HEK293T (cell line): ENCODE measurements at regions not wholly inside any gene's neighbourhood (a gene's known extent, or its start where the extent isn't known, plus 50 kb on each side); places are given as distances from the start of the nearest gene placed in this dataset.

ENCODE experiments used
- CTCF ChIA-PET: fragments of 350-600 bp; formaldehyde crosslinking; extraction: SDS; loops from one replicate; lab custom pipeline; 2021; ENCODE audit warnings: antibody characterized with exemption, inconsistent platforms; lab: Yijun Ruan, JAX
- POLR2A ChIA-PET: fragments of 350-600 bp; formaldehyde crosslinking; extraction: SDS; loops from one replicate; lab custom pipeline; 2020; ENCODE audit warnings: antibody characterized with exemption, inconsistent platforms; lab: Yijun Ruan, JAX
- DNase-seq: peaks from one replicate; pipeline ENCODE4 v3.0.0; 2012; ENCODE audit warnings: mixed read lengths; ENCODE audit errors: extremely low spot score
- ARNT ChIP-seq: fragments of 450-650 bp; IDR thresholded peaks from 2 replicates; pipeline ENCODE4 v1.6.1; 2017; ENCODE audit warnings: mild to moderate bottlenecking
- BHLHE40 ChIP-seq: fragments of 450-650 bp; IDR thresholded peaks from 2 replicates; pipeline ENCODE4 v1.6.1; 2016; ENCODE audit warnings: mild to moderate bottlenecking, moderate library complexity, borderline replicate concordance
- CTBP1 ChIP-seq: fragments of 450-650 bp; IDR thresholded peaks from 2 replicates; pipeline ENCODE4 v1.6.1; 2016; ENCODE audit warnings: borderline replicate concordance
- ELF4 ChIP-seq: fragments of 450-650 bp; IDR thresholded peaks from 2 replicates; pipeline ENCODE4 v1.6.1; 2017; ENCODE audit warnings: antibody characterized with exemption
- FOXA1 ChIP-seq: fragments of 450-650 bp; IDR thresholded peaks from 2 replicates; pipeline ENCODE4 v1.6.1; 2016; ENCODE audit warnings: mild to moderate bottlenecking
- FOXK2 ChIP-seq: fragments of 450-650 bp; IDR thresholded peaks from 2 replicates; pipeline ENCODE4 v1.6.1; 2016; ENCODE audit warnings: mild to moderate bottlenecking
- FOXM1 ChIP-seq: fragments of 450-650 bp; IDR thresholded peaks from 2 replicates; pipeline ENCODE4 v1.6.1; 2017; ENCODE audit warnings: mild to moderate bottlenecking, borderline replicate concordance
- HDGF ChIP-seq: fragments of 450-650 bp; IDR thresholded peaks from 2 replicates; pipeline ENCODE4 v1.6.1; 2017; ENCODE audit warnings: antibody characterized with exemption, borderline replicate concordance
- L3MBTL2 ChIP-seq: fragments of 450-650 bp; conservative IDR thresholded peaks from 2 replicates; pipeline ENCODE4 v1.6.1; 2016; ENCODE audit warnings: mild to moderate bottlenecking
- LEF1 ChIP-seq: fragments of 450-650 bp; IDR thresholded peaks from 2 replicates; pipeline ENCODE4 v1.6.1; 2017; ENCODE audit warnings: mild to moderate bottlenecking, borderline replicate concordance
- NFRKB ChIP-seq: fragments of 450-650 bp; IDR thresholded peaks from 2 replicates; pipeline ENCODE4 v1.6.1; 2016; ENCODE audit warnings: mild to moderate bottlenecking, moderate library complexity
- PKNOX1 ChIP-seq: fragments of 450-650 bp; IDR thresholded peaks from 2 replicates; pipeline ENCODE4 v1.6.1; 2016
- SP1 ChIP-seq: fragments of 450-650 bp; IDR thresholded peaks from 2 replicates; pipeline ENCODE4 v1.6.1; 2017
- SUZ12 ChIP-seq: fragments of 450-650 bp; IDR thresholded peaks from 2 replicates; pipeline ENCODE4 v1.6.1; 2016; ENCODE audit warnings: mild to moderate bottlenecking
- TARDBP ChIP-seq: fragments of 450-650 bp; IDR thresholded peaks from 2 replicates; pipeline ENCODE4 v1.6.1; 2016
- ZNF384 ChIP-seq: fragments of 450-650 bp; IDR thresholded peaks from 2 replicates; pipeline ENCODE4 v1.6.1; 2016

- ChIA-PET POLR2A (no interaction called here), CTCF (no interaction called here)
Measured at GRCh38 chr5:111954516-111955395, 197.8 kb upstream of the NREP start.

GRCh38 chr5:111953351-111954127 lies 196.5 kb upstream of the NREP start:
- CTCF ChIA-PET = no interaction called here
- TF ChIP-seq FOXA1 = no peak
- no peak for TF ChIP-seq BHLHE40
- no peak for TF ChIP-seq TARDBP
- TF ChIP-seq CTBP1 = no peak
- no peak for TF ChIP-seq PKNOX1
- no peak for TF ChIP-seq NFRKB
- no peak for TF ChIP-seq FOXM1
- TF ChIP-seq ARNT = no peak
- no peak for TF ChIP-seq SUZ12
- TF ChIP-seq HDGF = no peak
- no peak for TF ChIP-seq ELF4
- no peak for TF ChIP-seq LEF1
- no peak for TF ChIP-seq L3MBTL2
- TF ChIP-seq SP1 = no peak
- no peak for TF ChIP-seq ZNF384
- TF ChIP-seq FOXK2 = no peak
- no peak for DNase-seq
- POLR2A ChIA-PET = no interaction called here

More at GRCh38 chr5:111954516-111955395, 197.8 kb upstream of the NREP start:
- TF ChIP-seq BHLHE40 = no peak
- no peak for TF ChIP-seq CTBP1
- TF ChIP-seq ELF4 = no peak
- no peak for TF ChIP-seq LEF1
- TF ChIP-seq HDGF = no peak
- DNase-seq = no peak

DNA sequence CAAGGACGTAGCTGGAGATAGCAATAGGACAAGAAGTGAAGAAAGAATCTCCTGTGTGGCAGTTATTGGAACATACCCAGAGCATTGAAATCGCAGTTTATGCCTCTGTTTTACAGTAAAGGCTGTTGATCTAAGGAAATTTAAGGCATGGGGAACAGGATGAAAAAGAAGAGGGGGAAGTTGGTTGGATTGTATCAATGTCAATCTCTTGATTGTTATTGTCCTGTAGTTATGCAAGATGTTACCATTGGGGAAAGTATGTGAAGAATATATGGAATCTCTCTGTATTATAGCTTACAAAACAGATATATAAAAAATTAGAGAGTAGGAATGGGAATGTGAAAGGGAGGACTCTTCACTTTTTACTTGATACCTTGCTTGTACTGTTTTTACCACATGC lies 195.6 kb upstream of the NREP start:
- ChIA-PET POLR2A (no interaction called here), CTCF (no interaction called here)
- DNase-seq = no peak
- TF ChIP-seq NFRKB (no peak), TARDBP (no peak), SP1 (no peak)

DNA sequence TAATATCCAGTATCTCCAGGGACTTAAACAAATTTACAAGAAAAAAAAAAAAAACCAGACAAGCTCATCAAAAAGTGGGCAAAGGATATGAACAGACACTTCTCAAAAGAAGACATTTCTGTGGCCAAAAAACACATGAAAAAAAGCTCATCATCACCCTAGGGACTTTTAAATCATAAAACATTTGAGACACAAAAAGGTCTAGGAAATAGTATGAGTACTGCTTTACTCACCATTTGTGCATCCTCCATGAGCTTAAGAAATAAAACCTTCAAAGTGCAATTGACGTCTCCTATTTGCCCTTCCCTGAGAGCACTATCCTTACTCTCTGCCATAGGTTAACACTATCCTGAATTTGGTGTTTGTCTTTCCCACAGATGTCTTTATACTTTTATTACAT lies 193.7 kb upstream of the NREP start:
- no peak for DNase-seq
- ChIA-PET POLR2A (no interaction called here), CTCF (interaction anchor here (0.6 kb wide), 1 partner anchor 438 kb away, joined by 3 read pairs; no protein-coding TSS in a partner anchor)
- TF ChIP-seq HDGF = no peak
- TF ChIP-seq NFRKB = no peak
- no peak for TF ChIP-seq FOXM1
- no peak for TF ChIP-seq ARNT
- TF ChIP-seq CTBP1 = no peak
- no peak for TF ChIP-seq ZNF384
- TF ChIP-seq L3MBTL2 = no peak
- no peak for TF ChIP-seq LEF1
- no peak for TF ChIP-seq SP1
- no peak for TF ChIP-seq FOXK2
- TF ChIP-seq TARDBP = no peak
- TF ChIP-seq ELF4 = no peak
- TF ChIP-seq SUZ12 = no peak

DNA sequence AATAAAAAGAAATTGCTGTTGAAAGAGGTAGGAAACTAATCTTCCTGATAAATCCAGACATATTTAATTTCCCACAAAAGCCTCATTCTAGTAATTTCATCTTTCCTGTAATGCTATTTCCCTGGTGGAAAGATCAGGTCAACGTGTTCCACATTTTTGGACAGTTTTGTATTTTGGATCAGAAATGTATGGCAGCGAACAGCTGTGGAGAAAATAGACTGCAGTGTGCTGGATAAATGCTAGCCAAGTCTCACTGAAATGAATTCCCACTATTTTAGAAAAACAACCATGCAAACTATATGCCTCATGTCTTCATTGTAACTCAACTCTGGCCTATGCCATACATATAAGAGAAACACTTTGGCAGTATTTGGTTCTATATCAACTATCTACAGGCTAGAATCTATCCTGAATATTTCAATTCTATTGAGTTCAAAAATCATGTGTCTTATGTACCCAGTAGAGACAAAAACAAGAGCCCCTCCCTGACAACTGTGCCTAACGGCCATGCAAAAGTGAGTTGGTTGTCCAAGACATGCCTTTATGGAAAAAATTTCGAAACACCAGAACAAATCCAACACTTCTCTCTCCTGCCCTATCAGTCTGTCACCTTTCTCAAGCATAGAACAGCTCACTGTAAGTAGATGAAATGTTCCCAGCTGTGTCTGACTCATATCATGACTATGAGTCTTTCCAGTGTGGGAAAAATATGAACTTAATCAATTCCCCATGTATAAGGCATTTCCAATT lies 191.3 kb upstream of the NREP start:
- DNase-seq = no peak
- CTCF ChIA-PET = no interaction called here
- TF ChIP-seq SUZ12 (no peak), ZNF384 (no peak), SP1 (no peak), FOXA1 (no peak), ELF4 (no peak), BHLHE40 (no peak), NFRKB (no peak), LEF1 (no peak), TARDBP (no peak), ARNT (no peak), L3MBTL2 (no peak), HDGF (no peak)
- POLR2A ChIA-PET = no interaction called here

DNA sequence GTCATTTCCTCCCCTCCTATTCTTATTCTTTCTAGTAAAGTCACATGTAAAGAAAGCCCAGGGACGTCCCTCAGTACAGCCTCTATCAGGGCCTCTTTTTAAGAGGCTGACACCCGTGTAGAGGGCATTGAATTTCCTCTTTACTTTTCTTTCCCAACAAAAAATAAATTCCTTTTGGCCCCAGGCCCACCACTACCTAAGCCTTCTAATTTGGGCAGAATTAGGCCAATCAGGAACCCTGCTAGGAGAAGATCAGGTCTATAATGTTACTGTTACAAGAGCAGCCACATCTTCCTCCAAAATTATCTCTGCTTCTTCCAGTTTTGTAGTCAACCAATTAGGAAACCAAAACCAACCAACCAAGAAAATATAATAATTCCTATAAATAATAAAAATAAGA lies 189.6 kb upstream of the NREP start:
- TF ChIP-seq SUZ12 (no peak), CTBP1 (no peak), NFRKB (no peak), BHLHE40 (no peak), LEF1 (no peak)
- ChIA-PET CTCF (no interaction called here), POLR2A (no interaction called here)
- DNase-seq = no peak
